IPS-NIHi7 (cell line): ENCODE measurements at regions not wholly inside any gene's neighbourhood (a gene's known extent, or its start where the extent isn't known, plus 50 kb on each side); places are given as distances from the start of the nearest gene placed in this dataset.
"Not testable (repeated sequence)": the region's sequence is repeated elsewhere in the genome, so short reads cannot be mapped to it uniquely, and the experiment has no call there.

Experiments used
- DNase-seq: peaks from one replicate; pipeline ENCODE4 v3.0.0; 2012; ENCODE audit warnings: mixed read lengths; ENCODE audit errors: extremely low spot score

GRCh38 chr6:122154912-122155575 lies 244.4 kb upstream of the HSF2 start:
- peak; percentile 29 for DNase-seq

DNA sequence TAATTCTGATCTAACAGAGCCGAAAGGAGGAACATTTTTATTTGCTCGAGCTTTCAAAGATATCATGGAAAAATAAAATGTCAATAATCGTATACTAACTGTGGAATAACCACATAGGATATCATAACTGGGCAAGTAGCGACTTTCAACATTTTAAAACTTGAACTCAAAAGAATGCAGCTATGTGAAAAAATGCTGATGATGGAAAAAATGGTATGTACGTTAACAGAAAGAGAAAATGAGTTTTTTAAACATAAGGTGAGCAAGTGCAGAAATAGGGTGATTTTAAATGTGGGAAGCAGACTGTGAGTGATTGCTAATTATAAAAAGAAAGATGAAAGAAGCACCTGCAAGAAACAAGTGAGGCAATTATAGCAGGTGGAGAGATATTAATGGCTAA lies 238.3 kb upstream of the HSF2 start:
- DNase-seq: no peak

- DNase-seq: no peak
These were observed 234.4 kb upstream of the HSF2 start for GRCh38 chr6:122165014-122165413.

DNA sequence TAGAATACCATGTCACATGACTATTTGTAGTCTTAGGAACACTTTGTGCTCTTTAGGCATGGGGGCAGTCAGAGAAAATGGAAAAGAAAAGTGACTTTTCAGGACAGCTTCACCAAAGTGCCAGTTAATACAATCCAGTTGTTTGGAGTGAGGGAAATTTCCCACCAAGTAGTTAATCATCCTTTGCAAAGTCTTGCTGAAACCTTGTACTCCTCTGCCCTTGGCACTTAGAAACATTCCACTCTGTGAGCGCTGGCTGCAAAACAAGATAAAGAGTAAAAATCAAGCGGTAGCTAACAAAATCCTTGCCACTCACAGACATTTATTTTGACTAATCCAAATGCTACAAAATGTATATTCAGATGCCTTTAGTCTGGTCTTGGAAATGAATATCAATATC lies 229.2 kb upstream of the HSF2 start:
- DNase-seq: no peak

DNA sequence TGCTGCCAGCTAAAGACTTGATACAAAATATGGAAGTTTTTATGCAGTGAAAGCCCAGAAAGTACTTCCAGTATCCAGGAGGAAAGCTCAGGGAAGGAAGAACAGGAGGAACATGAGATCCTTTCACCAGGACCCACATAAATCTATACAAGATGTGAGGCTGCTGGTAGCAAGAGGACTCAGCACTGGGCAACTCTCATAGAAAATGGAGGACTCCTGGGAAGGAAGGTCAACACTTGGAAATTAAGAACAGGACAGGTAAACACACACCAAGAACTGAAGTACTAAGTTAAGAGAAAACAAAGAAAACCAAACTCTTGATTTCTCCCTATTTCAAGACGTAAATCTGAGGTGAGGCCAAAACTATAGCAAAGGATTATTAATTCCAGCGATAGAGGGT lies 220.5 kb upstream of the HSF2 start:
- DNase-seq: no peak

DNA sequence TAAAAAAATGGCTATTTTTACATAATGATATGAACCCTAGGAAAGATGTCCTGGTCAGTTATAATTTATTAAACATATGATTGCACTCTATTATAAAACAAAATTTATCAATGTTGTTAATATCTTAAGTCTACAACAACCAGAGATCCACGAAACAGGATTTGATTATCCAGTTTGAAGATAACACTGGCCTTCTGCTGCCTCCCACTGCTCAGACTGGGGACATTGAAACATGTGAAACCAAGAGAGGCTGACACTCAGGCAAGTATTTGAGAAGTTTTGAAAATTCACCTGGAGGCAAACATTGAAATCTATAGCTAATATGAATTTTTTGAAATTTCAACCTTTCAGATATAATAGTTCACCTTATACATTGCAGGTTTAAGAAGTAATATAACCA lies 219.3 kb upstream of the HSF2 start:
- no peak for DNase-seq

DNA sequence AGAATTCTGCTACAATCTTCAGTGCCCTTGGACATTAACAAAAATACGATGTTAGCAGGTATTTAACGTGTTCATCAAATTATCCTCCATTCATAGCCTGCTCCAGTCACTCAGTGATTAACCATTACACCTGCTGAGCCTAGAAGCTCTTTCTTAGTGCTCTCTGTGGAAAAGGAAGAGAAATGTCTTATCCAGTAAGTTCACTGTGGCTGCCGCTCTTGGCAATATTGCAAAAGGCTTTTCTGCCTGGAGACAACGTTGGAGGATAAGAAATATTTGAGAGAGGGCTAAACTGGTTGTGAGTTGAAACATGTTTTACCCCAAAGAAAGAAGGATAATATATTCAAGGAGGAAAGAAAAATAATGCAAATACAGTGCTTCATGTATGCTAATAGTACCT lies 217.4 kb upstream of the HSF2 start:
- no peak for DNase-seq

- no peak for DNase-seq
These were observed 215.0 kb upstream of the HSF2 start for GRCh38 chr6:122184401-122184827.

- DNase-seq: not testable (repeated sequence)
These were observed 214.0 kb upstream of the HSF2 start for GRCh38 chr6:122185458-122185857.

DNA sequence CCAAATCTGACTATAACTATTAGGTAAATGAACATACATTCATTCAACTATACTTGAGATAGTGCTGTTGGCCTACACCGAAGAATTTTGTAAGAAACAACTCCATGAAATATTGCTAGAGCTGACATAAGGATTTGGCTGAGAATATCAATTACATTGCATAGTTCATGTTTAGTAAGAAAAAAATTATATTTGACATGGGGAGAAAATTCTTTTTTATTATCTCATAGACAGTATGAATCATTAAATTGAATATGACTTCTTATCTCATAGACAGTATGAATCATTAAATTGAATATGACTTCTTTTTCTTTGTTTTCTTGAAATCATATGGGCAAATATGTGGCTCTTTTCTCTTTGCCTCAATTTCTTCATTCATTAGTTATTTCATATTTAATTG lies 212.3 kb upstream of the HSF2 start:
- no peak for DNase-seq

DNA sequence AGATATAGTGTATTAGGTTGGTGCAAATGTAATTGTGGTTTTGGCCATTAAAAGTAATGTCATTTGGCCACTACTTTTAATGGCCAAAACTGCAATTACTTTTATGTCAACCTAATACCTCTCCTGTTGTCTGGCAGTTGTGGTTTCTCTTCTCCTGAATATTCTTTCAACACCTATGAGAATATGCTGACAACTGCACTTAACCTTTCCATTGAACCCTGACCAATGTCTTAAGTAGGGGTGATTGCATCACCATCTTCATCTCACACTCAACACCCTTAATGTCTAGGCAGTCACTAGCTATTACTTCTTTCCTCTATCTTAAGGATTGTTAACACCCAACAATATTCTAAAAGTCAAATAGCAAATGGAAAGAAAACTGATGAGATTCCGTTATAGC lies 200.5 kb upstream of the HSF2 start:
- no peak for DNase-seq

DNA sequence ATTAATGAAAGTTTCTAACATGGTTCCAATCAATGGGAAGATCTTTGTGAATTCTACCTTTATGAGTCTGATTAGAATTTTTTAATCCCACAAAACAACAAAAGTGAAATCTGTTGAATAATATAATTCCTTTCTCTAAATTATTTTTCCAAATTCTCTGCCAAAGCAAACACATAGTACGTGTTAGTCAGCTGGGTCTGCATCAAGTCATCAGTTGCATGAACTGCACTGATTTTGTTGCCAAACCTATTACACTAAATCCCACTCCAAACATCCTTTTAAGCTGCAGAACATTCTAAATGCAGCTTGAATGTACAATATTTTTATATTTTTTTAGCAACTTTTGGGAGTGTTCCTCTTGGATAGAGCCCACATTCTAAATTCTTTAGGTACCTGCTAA lies 199.0 kb upstream of the HSF2 start:
- DNase-seq: no peak

DNA sequence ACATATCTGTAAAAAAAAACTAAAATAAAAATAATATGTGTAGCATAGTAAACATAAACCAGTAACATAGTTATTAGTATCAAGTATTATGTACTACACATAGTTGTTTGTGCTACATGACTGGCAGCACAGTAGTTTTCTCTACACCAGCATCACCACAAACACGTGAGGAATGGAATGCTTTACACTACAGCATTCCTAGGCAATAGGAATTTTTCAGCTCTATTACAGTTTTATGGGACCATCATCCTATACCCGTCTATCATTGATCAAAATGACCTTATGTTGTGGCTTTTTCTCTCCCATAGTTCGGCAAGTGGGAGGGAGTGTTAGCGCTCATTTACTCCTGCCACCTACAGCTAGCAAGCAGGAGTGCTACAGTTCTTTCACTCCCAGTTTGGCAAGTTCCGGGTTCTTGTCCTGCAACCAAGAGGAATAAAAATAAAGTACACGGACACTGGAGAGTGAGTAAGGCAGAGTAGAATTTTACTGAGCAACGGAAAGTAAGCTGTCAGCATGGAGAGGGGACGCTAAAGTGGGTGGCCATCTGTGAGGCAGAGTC lies 196.8 kb upstream of the HSF2 start:
- DNase-seq: peak; percentile 15

DNA sequence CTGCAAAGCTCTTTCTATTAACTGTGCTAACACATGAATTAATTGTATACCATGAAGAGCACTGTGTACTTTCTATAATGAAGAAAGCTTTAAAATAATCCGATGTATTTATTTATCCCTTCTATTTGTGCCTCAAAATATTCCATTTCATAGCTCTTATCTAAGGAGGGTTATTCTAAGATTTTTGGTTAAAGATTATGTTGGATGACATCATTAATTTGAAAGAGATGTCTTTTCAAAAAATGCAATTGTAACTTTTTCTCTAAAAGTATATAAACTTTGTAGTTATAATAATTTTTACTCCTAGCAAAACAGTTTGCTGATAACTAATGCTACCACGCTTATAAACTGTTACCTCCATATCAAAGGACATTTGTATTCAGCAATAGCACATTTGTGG lies 192.4 kb upstream of the HSF2 start:
- no peak for DNase-seq

DNA sequence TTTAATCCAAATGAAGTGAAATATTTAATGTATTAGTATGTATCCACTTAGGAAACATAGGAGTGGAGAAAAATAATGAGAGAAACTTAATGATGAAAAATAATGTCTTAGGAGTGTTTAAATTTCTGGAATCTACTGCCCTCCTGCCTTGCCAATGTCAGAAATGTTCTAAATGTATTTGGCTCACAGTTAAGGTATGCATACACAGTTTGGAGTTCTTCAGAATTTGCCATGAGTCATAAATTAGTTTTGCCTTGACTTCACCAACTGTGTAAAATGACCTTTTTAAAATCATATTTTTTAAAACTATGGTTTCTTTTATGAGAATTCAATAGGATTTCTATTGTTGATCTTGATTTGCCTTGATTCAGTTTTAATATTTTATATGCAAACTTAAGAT lies 191.7 kb upstream of the HSF2 start:
- no peak for DNase-seq

GRCh38 chr6:122214605-122215318 lies 184.7 kb upstream of the HSF2 start:
- no peak for DNase-seq

DNA sequence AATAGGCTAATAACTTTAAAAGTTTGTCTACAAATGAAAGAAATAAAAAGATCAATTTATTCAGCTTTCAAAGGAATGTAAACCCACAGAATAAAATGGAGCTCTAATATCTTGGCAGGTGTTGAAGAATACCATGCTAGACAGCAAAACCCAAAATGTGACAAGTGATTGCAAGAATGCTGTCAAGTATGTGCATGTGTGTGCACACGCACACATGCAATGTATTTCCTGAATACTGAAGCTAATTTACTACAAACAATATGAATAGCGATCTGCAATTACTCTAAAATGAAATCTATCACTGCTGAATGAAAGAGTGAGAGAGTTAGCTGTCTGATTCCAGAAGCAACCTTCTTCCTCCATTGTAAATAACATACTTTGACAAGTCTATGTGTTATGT lies 179.2 kb upstream of the HSF2 start:
- DNase-seq: no peak

DNA sequence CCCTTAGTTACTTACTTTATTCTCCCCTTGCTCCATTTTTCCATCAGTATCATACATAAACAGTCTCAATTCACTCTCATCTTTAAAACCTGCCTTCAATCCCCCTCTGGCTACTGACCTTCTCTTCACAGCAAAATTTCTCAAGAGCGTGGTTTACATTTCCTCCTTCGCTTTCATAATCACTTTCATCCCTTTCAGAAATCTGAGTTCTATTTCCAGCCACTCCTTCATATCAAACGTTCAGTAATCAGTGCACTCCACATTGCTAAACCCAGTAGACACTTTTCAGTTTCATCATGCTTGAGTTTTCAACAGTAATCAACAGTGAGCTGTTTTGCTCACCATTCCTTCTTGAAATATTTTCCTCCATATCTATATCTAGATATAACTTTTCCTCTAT lies 176.7 kb upstream of the HSF2 start:
- DNase-seq: no peak

DNA sequence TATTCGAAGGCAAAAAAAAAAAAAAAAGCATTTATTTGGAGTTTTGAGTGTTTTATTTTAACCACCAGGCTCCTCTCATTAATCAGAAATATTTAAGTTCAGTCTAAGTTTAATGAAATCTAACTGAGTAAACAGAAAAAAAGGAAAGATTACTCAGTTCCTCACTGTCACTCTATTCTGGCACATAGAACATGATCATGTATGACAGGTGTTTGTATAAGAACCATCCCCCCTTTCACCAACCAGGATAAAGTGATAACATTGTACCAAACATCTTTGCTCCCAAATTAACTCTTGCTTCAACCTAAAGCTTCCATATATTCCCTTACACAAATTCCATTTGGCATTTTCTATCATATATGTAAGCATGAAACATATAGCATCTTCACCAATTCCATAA lies 176.2 kb upstream of the HSF2 start:
- DNase-seq: no peak

- no peak for DNase-seq
These were observed 160.6 kb upstream of the HSF2 start for GRCh38 chr6:122238861-122239260.

- no peak for DNase-seq
These were observed 152.4 kb upstream of the HSF2 start for GRCh38 chr6:122246906-122247658.

DNA sequence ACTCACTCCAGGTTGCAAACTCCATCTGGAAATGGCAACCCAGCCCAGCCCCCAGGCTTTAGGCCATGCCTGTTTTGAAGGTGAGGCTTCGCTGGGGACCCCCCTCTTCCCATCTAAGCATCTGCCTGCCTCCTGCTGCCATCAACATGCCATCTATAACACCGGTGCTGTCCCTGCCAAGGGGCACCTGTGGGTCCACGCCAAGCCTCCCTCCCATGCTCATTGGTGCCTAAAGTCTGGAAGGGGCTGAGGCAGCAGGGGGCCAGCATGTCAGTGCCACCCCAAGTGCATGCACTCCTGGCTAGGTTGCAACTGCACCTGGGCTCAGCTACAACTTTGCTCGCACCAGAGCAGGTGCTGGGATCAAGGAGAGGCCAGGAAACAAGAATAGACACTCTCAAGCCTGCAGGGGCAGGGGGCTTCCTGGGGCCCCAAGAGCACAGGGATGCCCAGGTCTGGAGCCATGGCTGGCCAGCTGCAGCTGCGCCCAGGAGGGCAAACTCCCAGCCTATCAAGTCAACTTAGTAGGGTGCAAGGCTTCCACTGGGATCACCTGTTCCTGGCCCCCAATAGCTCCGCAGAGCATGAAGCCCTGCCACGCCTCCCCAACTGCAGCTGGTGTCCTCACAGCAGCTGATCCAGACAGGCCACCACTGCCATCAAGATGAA lies 151.3 kb upstream of the HSF2 start:
- DNase-seq: no peak
